IMR-90 (cell line): ENCODE measurements at regions not wholly inside any gene's neighbourhood (a gene's known extent, or its start where the extent isn't known, plus 50 kb on each side); places are given as distances from the start of the nearest gene placed in this dataset.

Experiments used
- ATAC-seq: fragments of 200-7000 bp; cut with Tn5 transposase; 2 replicates; pipeline ENCODE4 v1.9.1; 2020; ENCODE audit warnings: low read depth, mild to moderate bottlenecking, moderate library complexity
- BruUV-seq: library from RNA; stranded (reverse); fragments of 400-500 nt; replicated peaks from 2 replicates; lab custom pipeline; 2021; lab: Mats Ljungman, UMichigan
- CTCF ChIA-PET: fragments of 300-600 bp; formaldehyde crosslinking; extraction: SDS; loops from one replicate; lab custom pipeline; 2021; ENCODE audit warnings: antibody characterized with exemption; lab: Yijun Ruan, JAX
- POLR2A ChIA-PET: fragments of 300-600 bp; sonication (Branson Sonifier 250); formaldehyde crosslinking; loops from one replicate; lab custom pipeline; 2022; ENCODE audit warnings: antibody characterized with exemption; ENCODE audit not compliant: unreplicated experiment; lab: Charles Lee
- DNase-seq: peaks from one replicate; pipeline ENCODE4 v3.0.0; 2013
- H2AFZ ChIP-seq: replicated peaks from 2 replicates; pipeline ENCODE3; 2013; ENCODE audit warnings: low read length, mild to moderate bottlenecking; ENCODE audit not compliant: poor library complexity
- H2AK5ac ChIP-seq: 2 replicates; pipeline ENCODE4 v1.6.1; 2013; ENCODE audit warnings: low read depth, low read length, inconsistent platforms
- H2AK9ac ChIP-seq: replicated peaks from 2 replicates; pipeline ENCODE3; 2013; ENCODE audit warnings: mild to moderate bottlenecking, low read depth, low read length, moderate library complexity; ENCODE audit not compliant: poor library complexity
- H2BK120ac ChIP-seq: 2 replicates; pipeline ENCODE4 v1.6.1; 2013; ENCODE audit warnings: low read depth, low read length, inconsistent platforms
- H2BK15ac ChIP-seq: 3 replicates; pipeline ENCODE4 v1.6.1; 2013; ENCODE audit warnings: low read depth, low read length, inconsistent platforms
- H2BK20ac ChIP-seq: 2 replicates; pipeline ENCODE4 v1.6.1; 2013; ENCODE audit warnings: low read depth, mild to moderate bottlenecking, inconsistent platforms, low read length, moderate library complexity
- H2BK5ac ChIP-seq: 2 replicates; pipeline ENCODE4 v1.6.1; 2013; ENCODE audit warnings: mild to moderate bottlenecking, low read depth, low read length, inconsistent platforms; ENCODE audit not compliant: poor library complexity, severe bottlenecking
- H3K14ac ChIP-seq: replicated peaks from 2 replicates; pipeline ENCODE4 v1.6.1; 2013; ENCODE audit warnings: low read depth, low read length, inconsistent platforms
- H3K18ac ChIP-seq: 2 replicates; pipeline ENCODE4 v1.6.1; 2013; ENCODE audit warnings: low read depth, low read length, control low read depth
- H3K23ac ChIP-seq: 2 replicates; pipeline ENCODE4 v1.6.1; 2013; ENCODE audit warnings: low read depth, low read length, inconsistent platforms
- H3K27ac ChIP-seq: 2 replicates; pipeline ENCODE4 v1.5.1; 2013; ENCODE audit warnings: mild to moderate bottlenecking, control low read depth, low read length; ENCODE audit not compliant: insufficient read depth
- H3K27me3 ChIP-seq: 2 replicates; pipeline ENCODE4 v1.6.1; 2013; ENCODE audit warnings: low read length; ENCODE audit not compliant: control insufficient read depth, insufficient read depth
- H3K36me3 ChIP-seq: 2 replicates; pipeline ENCODE4 v1.6.1; 2013; ENCODE audit warnings: low read length, mixed read lengths; ENCODE audit not compliant: control insufficient read depth, insufficient read depth
- H3K4ac ChIP-seq: 2 replicates; pipeline ENCODE4 v1.6.1; 2013; ENCODE audit warnings: low read depth, low read length, inconsistent platforms
- H3K4me1 ChIP-seq: 2 replicates; pipeline ENCODE4 v1.6.1; 2013; ENCODE audit warnings: low read length, mixed read lengths; ENCODE audit not compliant: control insufficient read depth, insufficient read depth
- H3K4me2 ChIP-seq: 2 replicates; pipeline ENCODE4 v1.6.1; 2013; ENCODE audit warnings: low read depth, mild to moderate bottlenecking, control low read depth, low read length, moderate library complexity
- H3K4me3 ChIP-seq: 2 replicates; pipeline ENCODE4 v1.5.1; 2013; ENCODE audit warnings: low read depth, mild to moderate bottlenecking, control low read depth, low read length, moderate library complexity; ENCODE audit not compliant: insufficient read depth
- H3K56ac ChIP-seq: 2 replicates; pipeline ENCODE4 v1.6.1; 2013; ENCODE audit warnings: low read length, inconsistent platforms; ENCODE audit not compliant: insufficient read depth; ENCODE audit errors: extremely low read depth
- H3K79me1 ChIP-seq, 2 experiments: 2 replicates each; pipeline ENCODE4 v1.6.1; 2013; ENCODE audit warnings: low read length in 2 of 2, inconsistent platforms in 1 of 2, low read depth in 1 of 2
- H3K9ac ChIP-seq: 2 replicates; pipeline ENCODE4 v1.6.1; 2013; ENCODE audit warnings: low read depth, low read length, control low read depth
- H3K9me1 ChIP-seq: 2 replicates; pipeline ENCODE4 v1.6.1; 2013; ENCODE audit warnings: low read length, inconsistent platforms; ENCODE audit not compliant: insufficient read depth
- H3K9me3 ChIP-seq: 2 replicates; pipeline ENCODE4 v1.6.1; 2013; ENCODE audit warnings: low read length; ENCODE audit not compliant: control insufficient read depth, insufficient read depth
- H4K20me1 ChIP-seq: 2 replicates; pipeline ENCODE4 v1.6.1; 2013; ENCODE audit warnings: low read length, inconsistent platforms; ENCODE audit not compliant: insufficient read depth
- H4K5ac ChIP-seq: 2 replicates; pipeline ENCODE4 v1.6.1; 2013; ENCODE audit warnings: mild to moderate bottlenecking, low read depth, low read length, control low read depth
- H4K8ac ChIP-seq, 2 experiments: 2 replicates each; pipeline ENCODE4 v1.6.1; 2013; ENCODE audit warnings: low read depth in 2 of 2, low read length in 2 of 2, control low read depth in 1 of 2, inconsistent platforms in 1 of 2
- H4K91ac ChIP-seq: 2 replicates; pipeline ENCODE4 v1.6.1; 2013; ENCODE audit warnings: low read depth, low read length, inconsistent platforms; ENCODE audit not compliant: insufficient read depth
- BHLHE40 ChIP-seq: fragments of 150-350 bp; IDR thresholded peaks from 2 replicates; pipeline ENCODE4 v1.6.1; 2016; ENCODE audit warnings: mild to moderate bottlenecking, low read depth, low read length
- CEBPB ChIP-seq: IDR thresholded peaks from 2 replicates; pipeline ENCODE4 v1.6.1; 2012; ENCODE audit warnings: low read depth, low read length, improper control_type of control experiment
- CHD1 ChIP-seq: IDR thresholded peaks from 2 replicates; pipeline ENCODE4 v1.6.1; 2012; ENCODE audit warnings: low read depth, low read length, improper control_type of control experiment
- CTCF ChIP-seq: conservative IDR thresholded peaks from 2 replicates; pipeline ENCODE4 v1.5.1; 2012; ENCODE audit warnings: mild to moderate bottlenecking, low read depth, low read length, improper control_type of control experiment
- ELK1 ChIP-seq: fragments of 150-350 bp; IDR thresholded peaks from 2 replicates; pipeline ENCODE4 v1.6.1; 2016; ENCODE audit warnings: low read depth, mild to moderate bottlenecking, low read length, moderate library complexity, borderline replicate concordance
- FOS ChIP-seq: fragments of 150-350 bp; IDR thresholded peaks from 2 replicates; pipeline ENCODE4 v1.6.1; 2016; ENCODE audit warnings: low read depth, low read length
- MAZ ChIP-seq: IDR thresholded peaks from 2 replicates; pipeline ENCODE4 v1.6.1; 2012; ENCODE audit warnings: low read depth, mild to moderate bottlenecking, low read length, improper control_type of control experiment, moderate library complexity, borderline replicate concordance
- MXI1 ChIP-seq: IDR thresholded peaks from 2 replicates; pipeline ENCODE4 v1.6.1; 2012; ENCODE audit warnings: low read depth, mild to moderate bottlenecking, low read length, moderate library complexity, borderline replicate concordance
- POLR2A ChIP-seq: IDR thresholded peaks from 2 replicates; pipeline ENCODE4 v1.6.1; 2012; ENCODE audit warnings: mild to moderate bottlenecking, low read depth, low read length
- RAD21 ChIP-seq: IDR thresholded peaks from 2 replicates; pipeline ENCODE4 v1.6.1; 2012; ENCODE audit warnings: low read length, improper control_type of control experiment
- RCOR1 ChIP-seq: IDR thresholded peaks from 2 replicates; pipeline ENCODE4 v1.6.1; 2012; ENCODE audit warnings: mild to moderate bottlenecking, low read length, improper control_type of control experiment; ENCODE audit not compliant: insufficient replicate concordance
- RFX5 ChIP-seq: IDR thresholded peaks from 2 replicates; pipeline ENCODE4 v1.8.0; 2012; ENCODE audit warnings: low read depth, mild to moderate bottlenecking, low read length, moderate library complexity
- USF2 ChIP-seq: fragments of 150-350 bp; IDR thresholded peaks from 2 replicates; pipeline ENCODE4 v1.6.1; 2017; ENCODE audit warnings: mild to moderate bottlenecking, antibody characterized with exemption, low read length, low read depth
- WGBS, 2 experiments: methylation state at CpG; one replicate each; pipeline versions ENCODE4 v1.1.5 to v1.1.7; 2013; ENCODE audit warnings: missing lambda C conversion rate in 2 of 2; ENCODE audit not compliant: insufficient read length in 1 of 2; ENCODE audit errors: extremely low coverage in 2 of 2; 5-methylcytosine and 5-hydroxymethylcytosine counted together
- dilution Hi-C: fragments of 300-500 bp; cut with HindIII; formaldehyde crosslinking; loops from one replicate; pipeline ENCODE4 v1.14.3; 2018; ENCODE audit warnings: low sequenced_read_pairs; ENCODE audit not compliant: unreplicated experiment
- in situ Hi-C: fragments of 300-500 bp; cut with MboI; formaldehyde crosslinking; loops from 3 replicates; pipeline ENCODE4 v1.14.3; 2019; ENCODE audit warnings: low sequenced_read_pairs, inconsistent platforms, mixed read lengths
- intact Hi-C: fragments of 100-400 bp; cut with micrococcal nuclease; formaldehyde crosslinking; loops from 2 replicates; pipeline ENCODE4 v1.10.0; 2022

- Histone ChIP-seq H3K36me3 (no peaks in the 10 kb centered on the region), H2BK20ac (no peak overlapping the region), H3K9me3 (no peaks in the 10 kb centered on the region), H3K27ac (no peak overlapping the region), H4K8ac (no peak overlapping the region), H2AFZ (no peak overlapping the region), H3K9ac (no peak overlapping the region), H3K56ac (no peak overlapping the region), H2BK15ac (no peak overlapping the region), H3K14ac (no peak overlapping the region), H3K18ac (no peak overlapping the region), H4K91ac (no peak overlapping the region), H4K20me1 (no peaks in the 10 kb centered on the region), H4K5ac (no peak overlapping the region), H2AK5ac (no peak overlapping the region), H3K9me1 (no peaks in the 10 kb centered on the region), H3K4me1 (no peaks in the 10 kb centered on the region), H3K23ac (no peak overlapping the region), H3K27me3 (no peaks in the 10 kb centered on the region), H3K4me3 (no peak overlapping the region), H3K79me1 (no peaks in the 10 kb centered on the region), H2AK9ac (no peak overlapping the region), H3K4ac (no peak overlapping the region), H2BK120ac (no peak overlapping the region), H2BK5ac (no peak overlapping the region), H3K4me2 (no peak overlapping the region)
- dilution Hi-C loops (no loop called here), intact Hi-C loops (no loop called here), in situ Hi-C loops (no loop called here)
- no TSS peak for BruUV-seq
- POLR2A ChIA-PET = no interaction called here
- CTCF ChIA-PET = no interaction called here
- TF ChIP-seq ELK1 (no peak), MXI1 (no peak), CTCF (no peak), RFX5 (no peak), MAZ (no peak), CEBPB (no peak), RCOR1 (no peak), FOS (no peak), BHLHE40 (no peak), RAD21 (no peak), CHD1 (no peak), POLR2A (no peak), USF2 (no peak)
- WGBS, 2 experiments = no CpG with 5 or more reads among the region's 1 CpG
- ATAC-seq = no peak
- no peak for DNase-seq
Measured at GRCh38 chr4:18722748-18723191, 701.2 kb upstream of the LCORL start.
